ENCODE measurements at regions not wholly inside any gene's neighbourhood (a gene's known extent, or its start where the extent isn't known, plus 50 kb on each side); places are given as distances from the start of the nearest gene placed in this dataset.
"Not testable (repeated sequence)": the region's sequence is repeated elsewhere in the genome, so short reads cannot be mapped to it uniquely, and the experiment has no call there.

DNA sequence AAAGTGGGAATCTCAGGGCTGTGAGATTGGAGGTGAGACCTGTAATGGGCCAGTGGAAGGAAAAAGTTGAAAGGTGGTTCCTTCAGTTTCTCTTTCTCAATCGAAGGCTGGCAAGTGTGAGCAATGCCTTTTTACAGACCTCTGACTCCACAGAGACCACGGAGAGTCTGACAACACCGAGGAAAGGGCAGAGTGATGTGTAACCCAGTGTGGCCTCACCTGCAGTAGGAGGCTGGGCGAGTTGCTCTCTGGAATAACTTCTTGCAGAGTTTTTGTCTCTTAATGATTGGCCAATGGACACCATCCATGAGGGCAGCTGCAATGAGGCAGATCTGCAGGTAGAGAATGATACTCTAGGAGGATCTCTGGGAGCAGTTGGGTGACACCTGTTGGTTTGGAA is 115.8 kb downstream of the CRYBB2 start:
- H3K4me1 ChIP-seq (ENCODE audit: insufficient read depth, low read length); H3K9ac ChIP-seq (ENCODE audit: low read depth, low read length); H3K36me3 ChIP-seq (ENCODE audit: insufficient read depth, low read length); H3K9me3 ChIP-seq (ENCODE audit: control insufficient read depth, insufficient read depth, low read length): not testable (repeated sequence)

DNA sequence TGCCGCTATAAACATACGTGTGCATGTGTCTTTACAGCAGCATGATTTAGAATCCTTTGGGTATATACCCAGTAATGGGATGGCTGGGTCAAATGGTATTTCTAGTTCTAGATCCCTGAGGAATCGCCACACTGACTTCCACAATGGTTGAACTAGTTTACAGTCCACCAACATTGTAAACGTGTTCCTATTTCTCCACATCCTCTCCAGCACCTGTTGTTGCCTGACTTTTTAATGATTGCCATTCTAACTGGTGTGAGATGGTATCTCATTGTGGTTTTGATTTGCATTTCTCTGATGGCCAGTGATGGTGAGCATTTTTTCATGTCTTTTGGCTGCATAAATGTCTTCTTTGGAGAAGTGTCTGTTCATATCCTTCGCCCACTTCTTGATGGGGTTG is 121.1 kb downstream of the CRYBB2 start:
- not testable (repeated sequence) for H3K9ac ChIP-seq (ENCODE audit: low read depth, low read length); H3K36me3 ChIP-seq (ENCODE audit: insufficient read depth, low read length); H3K4me1 ChIP-seq (ENCODE audit: insufficient read depth, low read length); H3K9me3 ChIP-seq (ENCODE audit: control insufficient read depth, insufficient read depth, low read length)

DNA sequence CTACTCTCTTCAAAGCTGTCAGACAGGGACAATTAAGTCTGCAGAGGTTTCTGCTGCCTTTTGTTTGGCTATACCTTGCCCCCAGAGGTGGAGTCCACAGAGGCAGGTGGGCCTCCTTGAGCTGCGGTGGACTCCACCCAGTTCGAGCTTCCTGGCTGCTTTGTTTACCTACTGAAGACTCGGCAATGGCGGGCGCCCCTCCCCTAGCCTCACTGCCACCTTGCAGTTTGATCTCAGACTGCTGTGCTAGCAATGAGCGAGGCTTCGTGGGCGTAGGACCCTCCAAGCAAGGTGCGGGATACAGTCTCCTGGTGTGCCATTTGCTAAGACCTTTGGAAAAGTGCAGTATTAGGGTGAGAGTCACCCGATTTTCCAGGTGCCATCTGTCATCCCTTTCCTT is 124.9 kb downstream of the CRYBB2 start:
- H3K4me1 ChIP-seq (ENCODE audit: insufficient read depth, low read length); H3K9ac ChIP-seq (ENCODE audit: low read depth, low read length); H3K9me3 ChIP-seq (ENCODE audit: control insufficient read depth, insufficient read depth, low read length); H3K36me3 ChIP-seq (ENCODE audit: insufficient read depth, low read length): not testable (repeated sequence)

DNA sequence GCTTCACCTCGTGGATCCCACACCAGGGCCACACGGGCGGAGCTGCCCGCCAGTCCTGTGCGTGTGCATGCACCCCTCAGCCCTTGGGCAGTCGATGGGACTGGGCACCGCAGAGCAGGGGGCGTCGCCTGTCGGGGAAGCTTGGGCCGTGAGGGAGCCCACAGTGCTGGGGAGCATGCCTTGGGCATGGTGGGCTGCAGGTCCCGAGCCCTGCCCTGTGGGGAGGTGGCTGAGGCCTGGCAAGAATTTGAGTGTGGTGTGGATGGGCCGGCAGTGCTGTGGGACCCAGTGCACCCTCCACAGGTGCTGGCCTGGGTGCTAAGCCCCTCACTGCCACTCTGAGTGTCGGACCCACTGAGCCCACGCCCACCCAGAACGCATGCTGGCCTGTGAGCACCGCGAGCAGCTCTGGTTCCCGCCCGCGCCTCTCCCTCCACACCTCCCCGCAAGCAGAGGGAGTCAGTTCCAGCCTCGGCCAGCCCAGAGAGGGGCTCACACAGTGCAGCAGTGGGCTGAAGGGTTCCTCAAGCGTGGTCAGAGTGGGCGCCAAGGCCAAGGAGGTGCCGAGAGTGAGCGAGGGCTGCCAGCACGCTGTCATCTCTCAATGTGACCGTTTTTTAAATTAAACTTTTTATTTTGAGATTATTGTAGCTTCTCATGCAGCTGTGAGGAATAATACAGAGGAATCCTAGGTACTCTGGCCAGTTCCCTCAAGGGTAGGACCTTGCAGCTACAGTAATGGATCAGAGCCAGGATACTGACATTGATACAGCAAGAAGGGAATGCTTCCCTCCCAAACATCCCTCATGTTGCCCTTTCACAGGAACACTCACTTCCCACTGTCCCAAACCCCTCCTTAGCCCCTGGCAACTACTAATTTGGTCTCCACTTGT is 127.7 kb downstream of the CRYBB2 start:
- no peaks in the 10 kb centered on the region; the same call in 1 of the 2 replicates for H3K9me3 ChIP-seq (ENCODE audit: control insufficient read depth, insufficient read depth, low read length)
- H3K4me1 ChIP-seq (ENCODE audit: insufficient read depth, low read length) = no peaks in the 10 kb centered on the region
- H3K9ac ChIP-seq (ENCODE audit: low read depth, low read length) = no peak overlapping the region
- peaks cover 7% of the 10 kb centered on the region; the same call in 1 of the 2 replicates for H3K36me3 ChIP-seq (ENCODE audit: insufficient read depth, low read length)

DNA sequence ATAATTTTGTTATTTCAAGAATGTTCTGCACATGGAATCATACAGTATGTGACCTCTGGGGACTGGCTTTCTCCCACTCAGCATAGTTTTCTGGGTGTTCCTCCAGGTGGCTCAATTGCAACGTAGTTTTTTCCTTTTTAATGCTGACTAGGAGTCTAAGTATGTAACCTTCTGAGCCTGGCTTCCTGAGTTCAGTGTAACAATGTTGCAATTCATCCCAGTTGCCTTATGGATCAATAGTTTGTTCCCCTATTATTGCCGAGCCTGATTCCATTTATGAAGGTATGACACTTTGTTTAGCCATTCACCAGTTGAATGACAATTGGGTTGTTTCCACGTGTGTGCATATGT is 128.3 kb downstream of the CRYBB2 start:
- Histone ChIP-seq H3K9ac (ENCODE audit: low read depth, low read length) (no peak overlapping the region), H3K4me1 (ENCODE audit: insufficient read depth, low read length) (no peaks in the 10 kb centered on the region), H3K9me3 (ENCODE audit: control insufficient read depth, insufficient read depth, low read length) (no peaks in the 10 kb centered on the region; the same call in 1 of the 2 replicates), H3K36me3 (ENCODE audit: insufficient read depth, low read length) (peaks cover 7% of the 10 kb centered on the region; the same call in 1 of the 2 replicates)

DNA sequence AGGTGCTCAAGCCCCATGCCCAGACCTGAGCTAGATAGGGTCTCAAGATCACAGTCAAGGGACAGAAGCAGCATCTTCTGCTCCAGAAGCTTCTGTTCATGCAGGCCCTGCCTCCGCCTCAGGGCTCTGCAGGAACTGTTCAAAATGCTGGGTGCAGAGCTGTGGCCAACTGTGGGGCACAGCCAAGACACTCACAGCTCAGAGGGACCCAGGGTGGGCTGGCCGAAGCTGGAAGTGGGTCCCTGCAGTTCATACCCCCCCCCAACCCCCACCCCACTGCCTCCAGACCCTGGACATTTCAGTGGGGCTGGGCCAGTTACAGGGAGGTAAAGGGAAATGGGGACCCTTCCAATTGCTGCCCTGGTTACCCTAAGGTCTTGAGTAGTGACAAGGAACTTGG is 129.0 kb downstream of the CRYBB2 start:
- H3K9me3 ChIP-seq (ENCODE audit: control insufficient read depth, insufficient read depth, low read length) = no peaks in the 10 kb centered on the region; the same call in 1 of the 2 replicates
- H3K4me1 ChIP-seq (ENCODE audit: insufficient read depth, low read length) = no peaks in the 10 kb centered on the region
- H3K36me3 ChIP-seq (ENCODE audit: insufficient read depth, low read length) = peaks cover 7% of the 10 kb centered on the region; the same call in 1 of the 2 replicates
- H3K9ac ChIP-seq (ENCODE audit: low read depth, low read length) = no peak overlapping the region

DNA sequence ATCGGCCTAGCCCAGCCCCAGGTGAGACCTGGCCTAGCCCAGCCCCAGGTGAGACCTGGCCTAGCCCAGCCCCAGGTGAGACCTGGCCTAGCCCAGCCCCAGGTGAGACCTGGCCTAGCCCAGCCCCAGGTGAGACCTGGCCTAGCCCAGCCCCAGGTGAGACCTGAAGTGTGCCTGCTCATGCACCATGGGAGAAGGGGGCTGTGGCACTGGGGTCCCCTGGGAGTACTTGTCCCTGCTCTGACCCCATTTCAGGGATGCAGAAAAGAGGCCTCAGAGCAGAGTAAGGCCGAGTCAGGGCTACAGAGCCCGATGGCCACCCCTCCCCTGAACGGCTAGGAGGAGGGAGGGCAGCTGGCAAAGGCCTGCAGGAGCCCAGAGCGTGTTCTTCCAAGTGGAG is 129.6 kb downstream of the CRYBB2 start:
- H3K9ac ChIP-seq (ENCODE audit: low read depth, low read length); H3K4me1 ChIP-seq (ENCODE audit: insufficient read depth, low read length); H3K36me3 ChIP-seq (ENCODE audit: insufficient read depth, low read length); H3K9me3 ChIP-seq (ENCODE audit: control insufficient read depth, insufficient read depth, low read length): not testable (repeated sequence)

DNA sequence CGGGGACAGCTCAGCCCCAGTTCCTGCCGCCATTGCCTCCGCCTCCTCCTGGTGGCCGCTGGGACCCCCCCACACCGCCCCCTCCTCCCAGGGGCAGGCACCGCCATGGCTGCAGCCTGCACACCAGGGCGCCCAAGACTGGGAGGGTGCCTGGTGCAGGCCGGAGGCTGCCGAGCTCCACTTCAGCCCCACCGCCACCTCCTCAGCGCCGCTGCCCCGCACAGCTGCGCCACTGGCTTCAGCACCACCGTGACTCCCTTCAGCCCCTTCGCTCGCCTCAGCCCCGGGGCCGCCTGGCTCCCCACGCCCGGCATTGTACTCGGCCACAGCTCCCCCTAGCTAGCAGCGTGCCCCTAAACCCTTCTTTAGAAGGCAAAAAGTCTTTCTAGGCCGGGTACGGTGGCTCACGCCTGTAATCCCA is 131.1 kb downstream of the CRYBB2 start:
- H3K36me3 ChIP-seq (ENCODE audit: insufficient read depth, low read length) = peaks cover 7% of the 10 kb centered on the region; the same call in 1 of the 2 replicates

DNA sequence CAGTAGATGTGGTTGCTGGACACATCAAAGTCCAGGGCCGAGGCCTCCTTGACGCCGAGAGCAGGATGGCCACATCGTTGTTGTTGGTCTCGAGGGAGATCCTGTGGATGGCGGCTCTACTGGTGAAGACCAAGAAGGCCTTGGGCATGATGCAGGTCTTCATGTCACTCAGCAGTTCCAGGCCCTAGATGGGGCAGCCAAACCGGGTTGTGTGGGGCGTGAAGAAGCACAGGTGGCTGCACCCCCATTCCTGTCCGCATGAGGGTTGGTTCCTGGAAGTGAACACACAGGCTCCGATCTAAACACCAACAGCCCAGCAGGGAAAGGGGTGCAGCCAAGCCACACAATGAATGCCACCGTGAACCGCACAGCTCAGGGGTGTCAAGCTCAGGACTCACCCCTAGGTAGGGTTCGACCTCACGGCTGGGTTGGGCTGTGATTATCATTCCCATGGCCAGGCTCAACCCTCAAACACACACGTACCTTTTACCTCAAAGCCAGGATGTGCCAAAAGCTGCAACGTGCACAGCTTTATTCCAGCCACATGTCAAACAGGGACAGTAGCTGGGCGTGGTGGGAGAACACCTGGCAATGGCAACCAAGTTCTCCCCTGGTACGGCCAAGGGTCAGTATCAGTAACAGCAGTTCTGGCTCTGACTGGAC is 132.3 kb downstream of the CRYBB2 start:
- no peak overlapping the region for H3K9ac ChIP-seq (ENCODE audit: low read depth, low read length)
- H3K4me1 ChIP-seq (ENCODE audit: insufficient read depth, low read length) = no peaks in the 10 kb centered on the region
- H3K9me3 ChIP-seq (ENCODE audit: control insufficient read depth, insufficient read depth, low read length) = no peaks in the 10 kb centered on the region
- peaks cover 7% of the 10 kb centered on the region; the same call in 1 of the 2 replicates for H3K36me3 ChIP-seq (ENCODE audit: insufficient read depth, low read length)

More for the DNA sequence above, 131.1 kb downstream of the CRYBB2 start:
- Histone ChIP-seq H3K4me1 (ENCODE audit: insufficient read depth, low read length) (no peaks in the 10 kb centered on the region), H3K9me3 (ENCODE audit: control insufficient read depth, insufficient read depth, low read length) (no peaks in the 10 kb centered on the region; the same call in 1 of the 2 replicates), H3K9ac (ENCODE audit: low read depth, low read length) (no peak overlapping the region)

DNA sequence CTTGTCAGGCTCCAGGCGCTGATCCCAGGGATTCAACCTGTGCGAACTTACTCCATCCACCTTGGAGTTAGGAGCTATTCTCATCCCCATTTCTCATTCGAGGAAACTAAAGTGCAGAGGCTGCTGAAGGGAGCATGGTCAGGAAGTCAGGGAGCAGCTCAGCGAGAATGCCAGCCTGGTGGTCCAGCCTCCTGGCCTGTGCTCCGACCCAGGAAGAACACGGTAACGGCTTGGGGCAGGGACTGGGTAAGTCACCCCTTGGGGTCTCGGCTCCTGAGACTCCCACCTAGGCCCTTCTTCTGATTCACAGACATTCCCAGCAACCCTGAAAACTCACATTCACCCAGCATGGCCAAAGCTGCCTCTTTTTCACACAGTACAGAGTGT is 132.8 kb downstream of the CRYBB2 start:
- H3K36me3 ChIP-seq (ENCODE audit: insufficient read depth, low read length) = peaks cover 7% of the 10 kb centered on the region; the same call in 1 of the 2 replicates
- no peak overlapping the region for H3K9ac ChIP-seq (ENCODE audit: low read depth, low read length)
- H3K4me1 ChIP-seq (ENCODE audit: insufficient read depth, low read length) = no peaks in the 10 kb centered on the region
- no peaks in the 10 kb centered on the region for H3K9me3 ChIP-seq (ENCODE audit: control insufficient read depth, insufficient read depth, low read length)

DNA sequence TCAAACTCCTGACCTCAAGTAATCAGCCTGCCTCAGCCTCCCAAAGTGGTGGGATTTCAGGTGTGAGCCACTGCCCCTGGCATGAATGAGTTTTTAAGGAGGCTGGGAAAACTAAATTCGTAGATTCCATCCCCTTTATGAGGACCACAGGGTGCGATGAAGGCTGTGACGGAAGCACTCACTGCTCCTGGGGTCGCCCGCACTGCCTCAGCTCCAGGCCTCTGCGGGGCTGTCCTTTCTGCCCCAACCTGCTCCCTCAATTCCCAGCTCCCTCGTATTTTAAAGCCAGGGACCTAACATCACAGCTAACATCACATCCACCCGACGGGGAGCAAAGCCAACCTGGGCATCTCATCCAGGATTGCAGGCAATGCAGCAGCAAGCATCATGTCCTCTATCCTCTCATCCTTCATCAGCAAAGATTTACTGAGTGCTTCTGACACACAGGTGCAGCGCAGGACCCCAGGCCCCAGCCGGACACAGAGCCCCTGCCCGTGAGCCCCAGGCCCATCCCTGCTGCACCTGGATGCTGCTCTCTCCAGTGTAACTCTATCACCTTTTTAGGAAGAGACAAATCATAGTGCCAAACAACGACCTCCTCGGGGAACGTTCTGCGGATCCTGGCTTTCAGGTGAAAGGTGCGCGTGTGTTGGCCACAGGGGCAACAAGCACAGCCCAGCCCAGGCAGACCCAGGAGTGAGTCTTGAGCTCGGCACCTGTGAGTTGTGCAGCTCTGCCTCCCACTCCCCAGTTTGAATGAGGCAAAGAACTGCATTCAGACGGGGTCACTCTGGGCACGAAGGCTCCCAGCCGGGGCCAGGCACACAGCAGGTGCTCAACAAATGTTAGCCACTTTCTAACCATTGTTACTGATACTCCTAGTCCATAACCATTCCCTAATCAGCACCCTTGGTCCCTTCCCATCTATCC is 134.3 kb downstream of the CRYBB2 start:
- H3K4me1 ChIP-seq (ENCODE audit: insufficient read depth, low read length) = no peaks in the 10 kb centered on the region
- H3K9me3 ChIP-seq (ENCODE audit: control insufficient read depth, insufficient read depth, low read length) = no peaks in the 10 kb centered on the region
- H3K36me3 ChIP-seq (ENCODE audit: insufficient read depth, low read length) = peaks cover 7% of the 10 kb centered on the region; the same call in 1 of the 2 replicates
- no peak overlapping the region for H3K9ac ChIP-seq (ENCODE audit: low read depth, low read length)

DNA sequence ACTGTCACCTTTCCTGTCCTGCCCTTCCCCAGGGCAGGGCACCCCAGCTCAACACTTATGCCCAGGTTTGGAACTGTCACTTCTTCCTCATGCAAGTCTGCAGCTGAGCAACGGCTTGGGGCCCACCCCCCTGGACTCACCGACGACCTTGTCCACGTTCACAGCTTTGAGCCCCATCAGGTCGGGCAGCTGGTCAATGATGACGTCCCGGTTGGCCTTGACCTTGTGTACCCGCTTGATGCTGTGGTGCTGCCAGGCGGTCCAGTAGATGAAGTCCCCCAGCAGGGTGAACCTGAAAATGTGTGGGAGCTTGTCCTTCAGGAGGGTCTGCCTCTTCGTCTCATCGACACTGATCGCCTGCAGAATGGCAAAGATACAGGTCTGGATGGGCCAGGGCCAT is 135.0 kb downstream of the CRYBB2 start:
- H3K36me3 ChIP-seq (ENCODE audit: insufficient read depth, low read length) = peaks cover 7% of the 10 kb centered on the region; the same call in 1 of the 2 replicates
- no peaks in the 10 kb centered on the region for H3K9me3 ChIP-seq (ENCODE audit: control insufficient read depth, insufficient read depth, low read length)
- no peak overlapping the region for H3K9ac ChIP-seq (ENCODE audit: low read depth, low read length)
- no peaks in the 10 kb centered on the region for H3K4me1 ChIP-seq (ENCODE audit: insufficient read depth, low read length)

DNA sequence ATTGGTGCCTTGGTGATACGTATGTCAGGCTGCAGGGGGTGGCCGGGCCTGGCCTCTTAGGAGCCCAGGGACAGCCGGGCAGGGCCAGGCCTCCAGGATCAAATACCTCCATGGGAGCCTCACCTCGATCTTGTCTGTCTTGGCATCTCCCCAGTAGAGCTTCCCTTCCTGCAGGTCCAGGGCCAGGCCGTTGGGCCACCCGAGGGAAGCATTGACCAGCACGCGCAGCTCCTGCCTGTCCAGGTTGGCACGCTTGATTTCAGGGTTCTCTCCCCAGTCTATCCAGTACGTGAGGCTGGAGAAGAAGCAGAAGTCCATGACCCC is 137.7 kb downstream of the CRYBB2 start:
- no peak overlapping the region for H3K9ac ChIP-seq (ENCODE audit: low read depth, low read length)
- H3K9me3 ChIP-seq (ENCODE audit: control insufficient read depth, insufficient read depth, low read length) = no peaks in the 10 kb centered on the region
- H3K36me3 ChIP-seq (ENCODE audit: insufficient read depth, low read length) = no peaks in the 10 kb centered on the region
- H3K4me1 ChIP-seq (ENCODE audit: insufficient read depth, low read length) = no peaks in the 10 kb centered on the region
